ENCODE measurements at regions not wholly inside any gene's neighbourhood (a gene's known extent, or its start where the extent isn't known, plus 50 kb on each side); places are given as distances from the start of the nearest gene placed in this dataset.

- DNase-seq (ENCODE audit: low spot score), result no peak
Observed at GRCh38 chr3:181076558-181076957, 87.0 kb upstream of the DNAJC19 start.

- DNase-seq (ENCODE audit: low spot score), result no peak
Observed at GRCh38 chr3:181075098-181075497, 85.6 kb upstream of the DNAJC19 start.

GRCh38 chr3:181066143-181067087, 76.9 kb upstream of the DNAJC19 start:
- no peak for DNase-seq (ENCODE audit: low spot score)

- DNase-seq (ENCODE audit: low spot score), result no peak
Observed at GRCh38 chr3:181056136-181056732, 66.7 kb upstream of the DNAJC19 start.

GRCh38 chr3:181054538-181054937, 65.0 kb upstream of the DNAJC19 start:
- DNase-seq (ENCODE audit: low spot score), result no peak

- no peak for DNase-seq (ENCODE audit: low spot score)
Observed at GRCh38 chr3:181052256-181052655, 62.7 kb upstream of the DNAJC19 start.

GRCh38 chr3:181050738-181051137, 61.2 kb upstream of the DNAJC19 start:
- DNase-seq (ENCODE audit: low spot score), result no peak

- no peak for DNase-seq (ENCODE audit: low spot score)
Observed at GRCh38 chr3:181040030-181040429, 50.5 kb upstream of the DNAJC19 start.

Measured in AG08396 (cell line).